SK-N-SH treated with all-trans-retinoic acid at 6 μM for 48 hours (cell line): ENCODE measurements at regions not wholly inside any gene's neighbourhood (a gene's known extent, or its start where the extent isn't known, plus 50 kb on each side); places are given as distances from the start of the nearest gene placed in this dataset.

ENCODE experiments used
- ATAC-seq: fragments of 200-7000 bp; cut with Tn5 transposase; 3 replicates; pipeline ENCODE4 v1.9.1; 2020; ENCODE audit warnings: mild to moderate bottlenecking, moderate library complexity
- ARNTL ChIP-seq: fragments of 450-650 bp; formaldehyde crosslinking; IDR thresholded peaks from 2 replicates; pipeline ENCODE4 v1.5.0; 2020; ENCODE audit warnings: low read depth, mild to moderate bottlenecking, moderate library complexity, borderline replicate concordance
- BACH2 ChIP-seq: fragments of 250-450 bp; sonication (Bioruptor Pico); IDR thresholded peaks from 2 replicates; pipeline ENCODE4 v1.9.0; 2021; ENCODE audit warnings: mild to moderate bottlenecking, borderline replicate concordance
- CSDC2 ChIP-seq: fragments of 250-450 bp; sonication (Bioruptor Pico); IDR thresholded peaks from 2 replicates; pipeline ENCODE4 v1.5.0; 2020; ENCODE audit warnings: mild to moderate bottlenecking, moderate library complexity
- GLIS3 ChIP-seq: fragments of 250-450 bp; sonication (Bioruptor Pico); IDR thresholded peaks from 2 replicates; pipeline ENCODE4 v1.5.0; 2020; ENCODE audit warnings: mild to moderate bottlenecking, moderate library complexity
- OSR1 ChIP-seq: fragments of 250-450 bp; sonication (Bioruptor Pico); IDR thresholded peaks from 2 replicates; pipeline ENCODE4 v1.8.0; 2022; ENCODE audit warnings: moderate library complexity, mild to moderate bottlenecking, inconsistent platforms
- PPARA ChIP-seq: fragments of 250-450 bp; sonication (Bioruptor Pico); IDR thresholded peaks from 2 replicates; pipeline ENCODE4 v1.5.0; 2020; ENCODE audit warnings: mild to moderate bottlenecking, borderline replicate concordance
- RARB ChIP-seq: fragments of 250-450 bp; sonication (Bioruptor Pico); IDR thresholded peaks from 2 replicates; pipeline ENCODE4 v1.8.0; 2021; ENCODE audit warnings: mild to moderate bottlenecking, moderate library complexity
- SNAI2 ChIP-seq: fragments of 250-450 bp; sonication (Bioruptor Pico); IDR thresholded peaks from 2 replicates; pipeline ENCODE4 v1.5.0; 2020; ENCODE audit warnings: mild to moderate bottlenecking, moderate library complexity
- TCF4 ChIP-seq: fragments of 250-450 bp; sonication (Bioruptor Pico); IDR thresholded peaks from 2 replicates; pipeline ENCODE4 v1.8.0; 2021; ENCODE audit warnings: mild to moderate bottlenecking, moderate library complexity, borderline replicate concordance
- TOX ChIP-seq: fragments of 250-450 bp; sonication (Bioruptor Pico); IDR thresholded peaks from 2 replicates; pipeline ENCODE4 v1.8.0; 2021; ENCODE audit warnings: mild to moderate bottlenecking, moderate library complexity, borderline replicate concordance
- ZC3H10 ChIP-seq: fragments of 250-450 bp; sonication (Bioruptor Pico); IDR thresholded peaks from 2 replicates; pipeline ENCODE4 v1.5.1; 2021; ENCODE audit warnings: mild to moderate bottlenecking, moderate library complexity
- ZFP30 ChIP-seq: fragments of 450-650 bp; formaldehyde crosslinking; IDR thresholded peaks from 2 replicates; pipeline ENCODE4 v1.5.0; 2022; ENCODE audit warnings: mild to moderate bottlenecking, moderate library complexity
- ZNF565 ChIP-seq: fragments of 450-650 bp; formaldehyde crosslinking; conservative IDR thresholded peaks from 2 replicates; pipeline ENCODE4 v1.5.0; 2020; ENCODE audit warnings: low read depth, mild to moderate bottlenecking, moderate library complexity
- ZNF70 ChIP-seq: fragments of 450-650 bp; formaldehyde crosslinking; IDR thresholded peaks from 2 replicates; pipeline ENCODE4 v1.5.0; 2020; ENCODE audit warnings: mild to moderate bottlenecking, moderate library complexity
- ZNF8 ChIP-seq: fragments of 450-650 bp; formaldehyde crosslinking; IDR thresholded peaks from 2 replicates; pipeline ENCODE4 v1.5.0; 2020; ENCODE audit warnings: mild to moderate bottlenecking, moderate library complexity
- TF ChIP-seq, protein P1 (sequence below): fragments of 250-450 bp; sonication (Bioruptor Pico); IDR thresholded peaks from 2 replicates; pipeline ENCODE4 v1.8.0; 2020; ENCODE audit warnings: mild to moderate bottlenecking, moderate library complexity, borderline replicate concordance
- TF ChIP-seq, protein P2 (sequence below): fragments of 250-450 bp; sonication (Bioruptor Pico); IDR thresholded peaks from 2 replicates; pipeline ENCODE4 v1.8.0; 2021; ENCODE audit warnings: low read depth, mild to moderate bottlenecking, moderate library complexity, borderline replicate concordance
- TF ChIP-seq, protein P3 (sequence below): fragments of 250-450 bp; sonication (Bioruptor Pico); IDR thresholded peaks from 2 replicates; pipeline ENCODE4 v1.5.1; 2020; ENCODE audit warnings: low read depth, mild to moderate bottlenecking, moderate library complexity
- TF ChIP-seq, protein P4 (sequence below): fragments of 250-450 bp; sonication (Bioruptor Pico); IDR thresholded peaks from 2 replicates; pipeline ENCODE4 v1.5.1; 2021; ENCODE audit warnings: mild to moderate bottlenecking, moderate library complexity
- TF ChIP-seq, protein P5 (sequence below): fragments of 250-450 bp; sonication (Bioruptor Pico); IDR thresholded peaks from 2 replicates; pipeline ENCODE4 v1.5.0; 2020; ENCODE audit warnings: mild to moderate bottlenecking, moderate library complexity

DNA sequence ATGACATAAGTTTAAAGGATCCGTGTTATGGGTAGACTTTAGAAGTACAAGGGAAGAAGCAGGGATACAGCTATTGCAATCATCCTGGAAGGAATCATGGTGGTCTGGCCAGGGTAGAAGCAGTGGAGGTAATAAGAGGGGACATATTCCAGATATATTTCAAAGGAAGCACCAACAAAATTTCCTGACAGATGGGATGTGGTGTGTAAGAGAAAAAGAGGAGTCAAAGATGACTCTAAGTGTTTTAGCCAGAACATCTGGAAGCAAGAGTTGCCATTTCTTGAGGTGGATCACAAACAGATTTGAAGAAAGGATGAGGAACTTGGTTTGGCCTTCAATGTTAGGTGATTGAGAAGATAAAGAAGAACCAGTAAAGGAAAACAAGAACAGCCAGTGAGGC, 133.1 kb upstream of the CTAGE1 start (continued):
- TF ChIP-seq, protein P1, sequence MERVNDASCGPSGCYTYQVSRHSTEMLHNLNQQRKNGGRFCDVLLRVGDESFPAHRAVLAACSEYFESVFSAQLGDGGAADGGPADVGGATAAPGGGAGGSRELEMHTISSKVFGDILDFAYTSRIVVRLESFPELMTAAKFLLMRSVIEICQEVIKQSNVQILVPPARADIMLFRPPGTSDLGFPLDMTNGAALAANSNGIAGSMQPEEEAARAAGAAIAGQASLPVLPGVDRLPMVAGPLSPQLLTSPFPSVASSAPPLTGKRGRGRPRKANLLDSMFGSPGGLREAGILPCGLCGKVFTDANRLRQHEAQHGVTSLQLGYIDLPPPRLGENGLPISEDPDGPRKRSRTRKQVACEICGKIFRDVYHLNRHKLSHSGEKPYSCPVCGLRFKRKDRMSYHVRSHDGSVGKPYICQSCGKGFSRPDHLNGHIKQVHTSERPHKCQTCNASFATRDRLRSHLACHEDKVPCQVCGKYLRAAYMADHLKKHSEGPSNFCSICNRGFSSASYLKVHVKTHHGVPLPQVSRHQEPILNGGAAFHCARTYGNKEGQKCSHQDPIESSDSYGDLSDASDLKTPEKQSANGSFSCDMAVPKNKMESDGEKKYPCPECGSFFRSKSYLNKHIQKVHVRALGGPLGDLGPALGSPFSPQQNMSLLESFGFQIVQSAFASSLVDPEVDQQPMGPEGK, result no peak

DNA sequence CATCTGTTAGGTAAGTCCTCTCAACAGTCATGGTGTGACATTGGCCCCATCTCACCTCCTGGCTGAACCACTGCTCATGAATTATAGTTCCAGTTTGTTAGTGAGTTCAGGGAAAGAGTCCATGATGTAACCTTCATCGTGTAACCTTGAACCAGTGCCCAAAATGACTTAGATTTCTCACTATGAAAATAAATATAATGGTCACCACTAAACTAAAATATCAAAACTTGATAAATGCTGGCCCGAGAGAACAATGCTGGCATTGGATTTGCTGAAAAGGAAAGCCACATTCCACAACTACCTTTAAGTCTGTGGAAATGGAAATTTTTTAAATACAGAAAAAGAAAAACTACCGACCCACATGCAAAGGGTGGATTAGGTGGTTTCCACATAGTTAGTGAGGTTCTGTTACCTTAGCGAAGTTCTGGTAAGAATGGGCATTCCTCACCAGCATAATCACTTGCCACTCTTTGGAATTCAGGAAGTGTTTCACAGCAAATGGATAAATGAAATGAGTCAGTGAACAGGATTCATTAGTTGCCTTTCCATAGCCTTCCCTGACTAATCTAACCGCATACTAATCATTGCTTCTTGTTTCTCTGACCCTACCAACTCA, 133.9 kb upstream of the CTAGE1 start:
- no peak for ATAC-seq
- no peak for TF ChIP-seq SNAI2 (CRISPR knock-in tag)
- no peak for TF ChIP-seq GLIS3
- TF ChIP-seq OSR1 (CRISPR knock-in tag), result no peak
- no peak for TF ChIP-seq ZNF70 (CRISPR knock-in tag)
- no peak for TF ChIP-seq ZNF565
- TF ChIP-seq PPARA (CRISPR knock-in tag), result no peak
- no peak for TF ChIP-seq RARB (CRISPR knock-in tag)
- TF ChIP-seq, protein P2, sequence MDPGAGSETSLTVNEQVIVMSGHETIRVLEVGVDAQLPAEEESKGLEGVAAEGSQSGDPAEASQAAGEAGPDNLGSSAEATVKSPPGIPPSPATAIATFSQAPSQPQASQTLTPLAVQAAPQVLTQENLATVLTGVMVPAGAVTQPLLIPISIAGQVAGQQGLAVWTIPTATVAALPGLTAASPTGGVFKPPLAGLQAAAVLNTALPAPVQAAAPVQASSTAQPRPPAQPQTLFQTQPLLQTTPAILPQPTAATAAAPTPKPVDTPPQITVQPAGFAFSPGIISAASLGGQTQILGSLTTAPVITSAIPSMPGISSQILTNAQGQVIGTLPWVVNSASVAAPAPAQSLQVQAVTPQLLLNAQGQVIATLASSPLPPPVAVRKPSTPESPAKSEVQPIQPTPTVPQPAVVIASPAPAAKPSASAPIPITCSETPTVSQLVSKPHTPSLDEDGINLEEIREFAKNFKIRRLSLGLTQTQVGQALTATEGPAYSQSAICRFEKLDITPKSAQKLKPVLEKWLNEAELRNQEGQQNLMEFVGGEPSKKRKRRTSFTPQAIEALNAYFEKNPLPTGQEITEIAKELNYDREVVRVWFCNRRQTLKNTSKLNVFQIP (CRISPR knock-in tag), result no peak
- TF ChIP-seq, protein P3, sequence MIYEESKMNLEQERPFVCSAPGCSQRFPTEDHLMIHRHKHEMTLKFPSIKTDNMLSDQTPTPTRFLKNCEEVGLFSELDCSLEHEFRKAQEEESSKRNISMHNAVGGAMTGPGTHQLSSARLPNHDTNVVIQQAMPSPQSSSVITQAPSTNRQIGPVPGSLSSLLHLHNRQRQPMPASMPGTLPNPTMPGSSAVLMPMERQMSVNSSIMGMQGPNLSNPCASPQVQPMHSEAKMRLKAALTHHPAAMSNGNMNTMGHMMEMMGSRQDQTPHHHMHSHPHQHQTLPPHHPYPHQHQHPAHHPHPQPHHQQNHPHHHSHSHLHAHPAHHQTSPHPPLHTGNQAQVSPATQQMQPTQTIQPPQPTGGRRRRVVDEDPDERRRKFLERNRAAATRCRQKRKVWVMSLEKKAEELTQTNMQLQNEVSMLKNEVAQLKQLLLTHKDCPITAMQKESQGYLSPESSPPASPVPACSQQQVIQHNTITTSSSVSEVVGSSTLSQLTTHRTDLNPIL (CRISPR knock-in tag), result no peak
- TF ChIP-seq ZC3H10, result no peak
- no peak for TF ChIP-seq TOX (CRISPR knock-in tag)
- no peak for TF ChIP-seq ARNTL (CRISPR knock-in tag)
- no peak for TF ChIP-seq CSDC2 (CRISPR knock-in tag)
- TF ChIP-seq ZNF8 (CRISPR knock-in tag), result no peak
- TF ChIP-seq TCF4 (CRISPR knock-in tag), result no peak
- TF ChIP-seq BACH2 (CRISPR knock-in tag), result no peak
- TF ChIP-seq, protein P4, sequence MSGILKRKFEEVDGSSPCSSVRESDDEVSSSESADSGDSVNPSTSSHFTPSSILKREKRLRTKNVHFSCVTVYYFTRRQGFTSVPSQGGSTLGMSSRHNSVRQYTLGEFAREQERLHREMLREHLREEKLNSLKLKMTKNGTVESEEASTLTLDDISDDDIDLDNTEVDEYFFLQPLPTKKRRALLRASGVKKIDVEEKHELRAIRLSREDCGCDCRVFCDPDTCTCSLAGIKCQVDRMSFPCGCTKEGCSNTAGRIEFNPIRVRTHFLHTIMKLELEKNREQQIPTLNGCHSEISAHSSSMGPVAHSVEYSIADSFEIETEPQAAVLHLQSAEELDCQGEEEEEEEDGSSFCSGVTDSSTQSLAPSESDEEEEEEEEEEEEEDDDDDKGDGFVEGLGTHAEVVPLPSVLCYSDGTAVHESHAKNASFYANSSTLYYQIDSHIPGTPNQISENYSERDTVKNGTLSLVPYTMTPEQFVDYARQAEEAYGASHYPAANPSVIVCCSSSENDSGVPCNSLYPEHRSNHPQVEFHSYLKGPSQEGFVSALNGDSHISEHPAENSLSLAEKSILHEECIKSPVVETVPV (CRISPR knock-in tag), result no peak
- TF ChIP-seq, protein P1, result no peak
- no peak for TF ChIP-seq ZFP30 (CRISPR knock-in tag)
- TF ChIP-seq, protein P5, sequence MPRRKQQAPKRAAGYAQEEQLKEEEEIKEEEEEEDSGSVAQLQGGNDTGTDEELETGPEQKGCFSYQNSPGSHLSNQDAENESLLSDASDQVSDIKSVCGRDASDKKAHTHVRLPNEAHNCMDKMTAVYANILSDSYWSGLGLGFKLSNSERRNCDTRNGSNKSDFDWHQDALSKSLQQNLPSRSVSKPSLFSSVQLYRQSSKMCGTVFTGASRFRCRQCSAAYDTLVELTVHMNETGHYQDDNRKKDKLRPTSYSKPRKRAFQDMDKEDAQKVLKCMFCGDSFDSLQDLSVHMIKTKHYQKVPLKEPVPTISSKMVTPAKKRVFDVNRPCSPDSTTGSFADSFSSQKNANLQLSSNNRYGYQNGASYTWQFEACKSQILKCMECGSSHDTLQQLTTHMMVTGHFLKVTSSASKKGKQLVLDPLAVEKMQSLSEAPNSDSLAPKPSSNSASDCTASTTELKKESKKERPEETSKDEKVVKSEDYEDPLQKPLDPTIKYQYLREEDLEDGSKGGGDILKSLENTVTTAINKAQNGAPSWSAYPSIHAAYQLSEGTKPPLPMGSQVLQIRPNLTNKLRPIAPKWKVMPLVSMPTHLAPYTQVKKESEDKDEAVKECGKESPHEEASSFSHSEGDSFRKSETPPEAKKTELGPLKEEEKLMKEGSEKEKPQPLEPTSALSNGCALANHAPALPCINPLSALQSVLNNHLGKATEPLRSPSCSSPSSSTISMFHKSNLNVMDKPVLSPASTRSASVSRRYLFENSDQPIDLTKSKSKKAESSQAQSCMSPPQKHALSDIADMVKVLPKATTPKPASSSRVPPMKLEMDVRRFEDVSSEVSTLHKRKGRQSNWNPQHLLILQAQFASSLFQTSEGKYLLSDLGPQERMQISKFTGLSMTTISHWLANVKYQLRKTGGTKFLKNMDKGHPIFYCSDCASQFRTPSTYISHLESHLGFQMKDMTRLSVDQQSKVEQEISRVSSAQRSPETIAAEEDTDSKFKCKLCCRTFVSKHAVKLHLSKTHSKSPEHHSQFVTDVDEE, result no peak

DNA sequence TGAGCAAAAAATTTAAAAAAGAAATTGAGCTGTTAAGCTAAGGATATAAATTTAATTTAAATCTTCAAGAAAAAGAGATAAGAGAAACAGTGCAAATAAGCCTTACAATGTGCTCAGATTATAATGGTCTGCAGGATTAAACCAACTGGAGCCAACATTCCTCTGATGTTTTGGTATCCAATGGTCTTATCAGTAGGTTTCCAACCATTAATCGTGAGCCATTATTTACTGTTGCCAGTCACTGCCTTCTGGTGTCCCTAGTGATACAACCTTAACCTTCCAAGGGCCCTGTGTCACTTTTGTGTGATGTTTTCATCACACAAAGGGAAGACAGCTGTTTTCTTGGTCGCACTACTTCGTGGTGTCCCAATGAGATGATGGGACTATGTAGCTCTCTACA, 134.5 kb upstream of the CTAGE1 start:
- no peak for ATAC-seq
- TF ChIP-seq ZC3H10, result no peak
- no peak for TF ChIP-seq TCF4 (CRISPR knock-in tag)
- TF ChIP-seq CSDC2 (CRISPR knock-in tag), result no peak
- TF ChIP-seq ARNTL (CRISPR knock-in tag), result no peak
- TF ChIP-seq OSR1 (CRISPR knock-in tag), result no peak
- TF ChIP-seq ZNF8 (CRISPR knock-in tag), result no peak
- TF ChIP-seq TOX (CRISPR knock-in tag), result no peak
- no peak for TF ChIP-seq ZNF565
- TF ChIP-seq RARB (CRISPR knock-in tag), result no peak
- TF ChIP-seq, protein P4 (CRISPR knock-in tag), result no peak
- no peak for TF ChIP-seq ZFP30 (CRISPR knock-in tag)
- TF ChIP-seq, protein P2 (CRISPR knock-in tag), result no peak
- no peak for TF ChIP-seq GLIS3
